Activated T-helper 17 cell treated with anti-CD3 and anti-CD28 coated beads, Interleukin-2, amount 50 U/mL, for 72 hours (primary cell): ENCODE measurements at regions not wholly inside any gene's neighbourhood (a gene's known extent, or its start where the extent isn't known, plus 50 kb on each side); places are given as distances from the start of the nearest gene placed in this dataset.

Source experiments
- ATAC-seq: fragments of 150-1000 bp; cut with Tn5 transposase; replicated peaks from 2 replicates; pipeline ENCODE4 v1.10.0; 2021; ENCODE audit warnings: mild to moderate bottlenecking, moderate library complexity
- H3K27ac Mint-ChIP-seq: one replicate; pipeline ENCODE4 v1.8.0; 2022; ENCODE audit warnings: mixed read lengths
- H3K27me3 Mint-ChIP-seq: one replicate; pipeline ENCODE4 v1.8.0; 2022; ENCODE audit warnings: mixed read lengths
- H3K36me3 Mint-ChIP-seq: one replicate; pipeline ENCODE4 v1.8.0; 2022; ENCODE audit warnings: low read depth, mild to moderate bottlenecking, mixed read lengths
- H3K4me1 Mint-ChIP-seq: one replicate; pipeline ENCODE4 v1.8.0; 2022; ENCODE audit warnings: mixed read lengths
- H3K4me3 Mint-ChIP-seq: one replicate; pipeline ENCODE4 v1.8.0; 2022; ENCODE audit warnings: mild to moderate bottlenecking, mixed read lengths
- H3K9me3 Mint-ChIP-seq: one replicate; pipeline ENCODE4 v1.8.0; 2022; ENCODE audit warnings: mixed read lengths

DNA sequence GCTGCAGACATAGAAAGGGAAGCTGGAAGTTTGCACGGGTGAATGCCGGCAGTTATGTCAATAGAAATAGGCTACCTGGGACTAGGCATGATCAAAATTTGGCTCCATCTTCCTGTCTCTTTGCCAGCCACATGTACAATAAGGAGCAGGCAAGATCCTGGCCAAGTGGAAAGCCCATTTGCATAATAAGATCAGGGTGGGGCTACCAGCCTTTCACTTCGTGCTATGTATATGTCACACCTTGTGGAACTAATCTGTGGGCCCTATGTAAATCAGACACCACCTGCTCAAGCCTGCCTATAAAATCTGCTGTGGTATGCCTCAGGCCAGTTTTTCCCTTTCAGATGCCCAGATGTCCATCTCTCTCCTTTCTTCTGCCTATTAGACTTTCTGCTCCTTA, 79.3 kb upstream of the DRD2 start:
- no peaks in the 10 kb centered on the region for H3K4me1 Mint-ChIP-seq
- ATAC-seq: no peak
- no peak overlapping the region for H3K4me3 Mint-ChIP-seq
- H3K9me3 Mint-ChIP-seq: no peaks in the 10 kb centered on the region
- no peak overlapping the region for H3K27ac Mint-ChIP-seq
- H3K27me3 Mint-ChIP-seq: peaks cover 17% of the 10 kb centered on the region
- H3K36me3 Mint-ChIP-seq: no peaks in the 10 kb centered on the region

DNA sequence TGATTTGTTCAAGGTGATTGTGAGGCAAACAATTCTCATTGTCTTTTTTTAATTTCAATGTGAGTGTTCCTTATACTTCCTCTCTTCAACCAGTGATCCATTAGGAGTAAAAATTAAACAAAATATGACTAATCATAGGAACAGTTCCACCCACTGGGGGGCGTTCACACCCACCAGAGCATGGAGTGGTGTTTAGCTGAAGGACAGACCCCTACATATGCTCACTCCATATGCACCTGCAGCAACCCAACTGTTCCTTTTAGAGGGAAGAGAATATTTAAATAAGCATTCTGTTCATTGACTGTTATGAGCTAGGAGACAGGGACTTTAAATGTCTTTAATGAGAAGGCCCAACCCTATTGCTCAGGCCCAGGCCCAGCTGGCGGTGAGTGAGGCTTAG, 78.7 kb upstream of the DRD2 start:
- H3K27ac Mint-ChIP-seq: no peak overlapping the region
- peaks cover 21% of the 10 kb centered on the region for H3K27me3 Mint-ChIP-seq
- H3K36me3 Mint-ChIP-seq: no peaks in the 10 kb centered on the region
- no peaks in the 10 kb centered on the region for H3K9me3 Mint-ChIP-seq
- ATAC-seq: no peak
- H3K4me3 Mint-ChIP-seq: no peak overlapping the region
- no peaks in the 10 kb centered on the region for H3K4me1 Mint-ChIP-seq

DNA sequence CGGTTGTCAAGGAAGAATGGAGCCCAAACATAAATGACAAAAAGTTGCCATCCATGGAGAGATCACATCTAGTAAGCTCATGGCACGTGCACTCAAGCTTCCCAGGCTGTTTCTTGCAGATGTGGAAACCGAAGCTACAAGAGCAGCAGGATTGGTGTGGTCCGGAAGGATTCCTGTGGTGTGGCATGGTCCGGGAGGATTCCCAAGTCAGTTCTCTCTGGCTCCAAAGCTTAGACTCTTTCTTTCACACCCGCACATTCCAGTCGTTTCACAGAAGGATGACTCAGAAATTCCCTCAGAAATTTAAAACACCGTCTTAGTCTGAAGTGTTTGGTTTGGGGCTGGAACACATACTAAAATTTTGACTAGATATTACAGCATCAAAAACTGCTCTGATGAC, 78.0 kb upstream of the DRD2 start:
- H3K27me3 Mint-ChIP-seq: peaks cover 24% of the 10 kb centered on the region
- H3K9me3 Mint-ChIP-seq: no peaks in the 10 kb centered on the region
- H3K4me1 Mint-ChIP-seq: no peaks in the 10 kb centered on the region
- no peak overlapping the region for H3K27ac Mint-ChIP-seq
- no peak for ATAC-seq
- no peaks in the 10 kb centered on the region for H3K36me3 Mint-ChIP-seq
- H3K4me3 Mint-ChIP-seq: no peak overlapping the region

DNA sequence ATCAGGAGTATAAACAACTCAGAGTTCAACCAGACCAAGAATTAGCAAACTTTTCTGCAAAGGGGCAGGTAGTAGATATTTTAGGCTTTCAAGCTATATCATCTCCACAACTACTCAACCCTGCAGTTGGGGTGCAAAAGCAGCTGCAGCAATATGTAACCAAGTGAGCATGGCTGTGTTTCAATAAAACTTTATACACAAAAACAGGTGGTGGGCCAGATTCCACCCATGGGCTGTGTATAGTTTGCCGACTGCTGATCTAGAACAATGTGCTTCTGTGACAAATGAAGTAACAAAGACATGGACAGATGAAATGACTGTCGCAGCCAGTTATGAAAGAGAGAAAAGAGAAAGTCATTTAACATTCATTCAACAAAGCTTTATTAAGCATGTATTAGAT, 77.1 kb upstream of the DRD2 start:
- Mint-ChIP-seq H3K4me1 (no peaks in the 10 kb centered on the region), H3K27me3 (peaks cover 29% of the 10 kb centered on the region), H3K36me3 (no peaks in the 10 kb centered on the region), H3K9me3 (no peaks in the 10 kb centered on the region), H3K27ac (no peak overlapping the region), H3K4me3 (no peak overlapping the region)
- no peak for ATAC-seq

DNA sequence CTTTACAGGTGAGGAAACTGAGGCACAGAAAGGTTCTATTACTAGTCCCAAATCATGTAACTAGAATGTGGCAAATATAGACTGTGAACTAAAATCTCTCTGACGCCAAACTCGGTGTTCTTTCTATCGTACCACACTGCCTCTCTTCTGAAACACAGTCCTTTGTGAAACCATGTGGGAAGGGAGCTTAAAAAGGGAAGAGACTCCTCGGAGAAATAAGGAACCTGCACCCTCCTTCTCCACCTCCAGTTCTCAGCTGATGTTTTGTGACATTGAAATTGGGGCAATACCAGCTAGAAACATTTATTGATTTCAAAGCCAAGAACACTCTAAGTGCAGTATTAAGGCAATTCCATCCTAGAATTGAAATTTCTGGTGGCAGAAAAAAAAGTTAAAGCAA, 76.4 kb upstream of the DRD2 start:
- H3K4me3 Mint-ChIP-seq: no peak overlapping the region
- ATAC-seq: no peak
- H3K36me3 Mint-ChIP-seq: no peaks in the 10 kb centered on the region
- H3K27me3 Mint-ChIP-seq: peaks cover 29% of the 10 kb centered on the region
- H3K4me1 Mint-ChIP-seq: no peaks in the 10 kb centered on the region
- H3K27ac Mint-ChIP-seq: no peak overlapping the region
- no peaks in the 10 kb centered on the region for H3K9me3 Mint-ChIP-seq

DNA sequence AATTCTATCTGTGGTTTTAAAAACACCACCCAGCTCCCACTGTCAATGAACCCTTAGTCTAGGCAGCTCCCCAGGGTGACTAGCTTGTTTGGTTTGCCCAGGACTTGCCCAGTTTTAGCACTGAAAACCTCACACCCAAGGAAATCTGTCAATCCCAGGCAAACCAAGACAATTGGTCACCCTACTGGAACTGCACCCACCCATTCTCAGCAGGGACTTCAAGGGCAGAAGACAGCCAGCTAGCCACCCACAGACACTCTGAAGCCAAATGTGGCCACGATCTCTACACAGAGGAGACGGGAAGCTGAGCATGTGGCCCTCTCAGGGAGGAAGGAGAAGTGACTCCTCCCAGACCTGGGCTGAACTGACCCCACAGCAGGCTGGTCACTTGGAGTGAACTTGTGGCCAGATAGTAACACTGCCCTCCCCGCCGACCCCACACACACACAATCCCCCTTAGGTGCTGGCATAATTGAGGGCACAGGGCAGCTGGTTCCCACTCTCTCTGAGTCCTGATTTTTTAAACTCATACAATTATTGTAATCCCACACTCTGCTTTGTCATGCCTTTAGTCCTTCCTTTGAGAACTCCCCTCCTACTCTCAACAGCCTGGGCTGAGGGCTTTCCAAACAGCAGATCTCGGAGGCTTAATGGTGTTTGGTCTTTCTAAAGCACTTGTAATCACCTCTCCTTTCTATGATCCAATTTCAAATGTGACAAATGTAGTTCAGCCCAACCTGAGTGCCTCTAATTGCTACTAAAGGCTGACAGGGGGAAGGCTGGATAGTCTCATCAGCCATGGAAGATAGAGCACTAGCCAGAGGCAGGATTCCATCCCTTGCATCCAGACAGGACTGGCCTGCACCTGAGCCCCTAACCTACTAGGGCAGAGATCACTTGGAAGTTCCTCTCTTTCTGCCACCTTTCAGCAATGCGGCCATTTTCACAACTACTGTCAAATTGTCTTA, 74.7 kb upstream of the DRD2 start:
- Mint-ChIP-seq H3K4me3 (no peak overlapping the region), H3K27ac (no peak overlapping the region), H3K4me1 (no peaks in the 10 kb centered on the region), H3K36me3 (no peaks in the 10 kb centered on the region), H3K27me3 (peaks cover 32% of the 10 kb centered on the region), H3K9me3 (no peaks in the 10 kb centered on the region)
- ATAC-seq: no peak

DNA sequence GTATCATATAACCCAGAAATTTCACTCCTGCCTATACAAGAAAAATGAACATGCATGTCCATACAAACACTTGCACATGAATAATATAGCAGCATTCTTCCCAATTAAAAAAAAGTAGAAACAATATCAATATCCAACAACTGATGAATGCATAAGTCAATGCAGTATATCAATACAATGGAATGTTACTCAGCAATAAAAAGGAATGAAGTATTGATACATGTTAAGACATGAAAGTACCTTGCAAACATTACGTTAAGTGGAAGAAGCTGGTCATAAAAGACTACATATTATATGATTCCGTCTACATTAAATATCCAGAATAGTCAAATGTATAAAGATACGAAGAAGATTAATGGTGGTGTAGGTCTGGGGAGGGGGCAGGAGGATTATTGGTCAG, 73.9 kb upstream of the DRD2 start:
- ATAC-seq: no peak
- Mint-ChIP-seq H3K27me3 (peaks cover 32% of the 10 kb centered on the region), H3K9me3 (no peaks in the 10 kb centered on the region)

DNA sequence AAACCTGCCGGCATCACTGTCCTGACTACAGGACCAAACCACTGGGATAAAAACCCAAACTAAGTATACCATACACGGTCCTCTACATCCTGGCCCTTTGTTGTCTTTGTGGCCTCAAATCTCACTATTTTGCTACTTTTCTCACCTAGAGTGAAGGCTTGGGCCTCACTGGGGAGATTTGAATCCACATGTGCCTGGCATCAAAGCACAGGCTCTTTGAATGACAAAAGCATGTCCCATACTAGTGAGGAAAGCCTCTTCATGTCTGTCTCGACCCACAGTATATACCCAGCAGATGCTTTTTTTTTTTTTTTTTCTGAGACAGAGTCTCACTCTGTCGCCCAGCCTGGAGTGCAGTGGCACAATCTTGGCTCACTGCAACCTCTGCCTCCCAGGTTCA, 72.5 kb upstream of the DRD2 start:
- ATAC-seq: no peak
- no peaks in the 10 kb centered on the region for H3K4me1 Mint-ChIP-seq
- H3K4me3 Mint-ChIP-seq: no peak overlapping the region
- peaks cover 32% of the 10 kb centered on the region for H3K27me3 Mint-ChIP-seq
- H3K36me3 Mint-ChIP-seq: no peaks in the 10 kb centered on the region
- no peak overlapping the region for H3K27ac Mint-ChIP-seq
- no peaks in the 10 kb centered on the region for H3K9me3 Mint-ChIP-seq

More for the DNA sequence above, 73.9 kb upstream of the DRD2 start:
- H3K27ac Mint-ChIP-seq: no peak overlapping the region
- no peak overlapping the region for H3K4me3 Mint-ChIP-seq
- no peaks in the 10 kb centered on the region for H3K4me1 Mint-ChIP-seq
- no peaks in the 10 kb centered on the region for H3K36me3 Mint-ChIP-seq

DNA sequence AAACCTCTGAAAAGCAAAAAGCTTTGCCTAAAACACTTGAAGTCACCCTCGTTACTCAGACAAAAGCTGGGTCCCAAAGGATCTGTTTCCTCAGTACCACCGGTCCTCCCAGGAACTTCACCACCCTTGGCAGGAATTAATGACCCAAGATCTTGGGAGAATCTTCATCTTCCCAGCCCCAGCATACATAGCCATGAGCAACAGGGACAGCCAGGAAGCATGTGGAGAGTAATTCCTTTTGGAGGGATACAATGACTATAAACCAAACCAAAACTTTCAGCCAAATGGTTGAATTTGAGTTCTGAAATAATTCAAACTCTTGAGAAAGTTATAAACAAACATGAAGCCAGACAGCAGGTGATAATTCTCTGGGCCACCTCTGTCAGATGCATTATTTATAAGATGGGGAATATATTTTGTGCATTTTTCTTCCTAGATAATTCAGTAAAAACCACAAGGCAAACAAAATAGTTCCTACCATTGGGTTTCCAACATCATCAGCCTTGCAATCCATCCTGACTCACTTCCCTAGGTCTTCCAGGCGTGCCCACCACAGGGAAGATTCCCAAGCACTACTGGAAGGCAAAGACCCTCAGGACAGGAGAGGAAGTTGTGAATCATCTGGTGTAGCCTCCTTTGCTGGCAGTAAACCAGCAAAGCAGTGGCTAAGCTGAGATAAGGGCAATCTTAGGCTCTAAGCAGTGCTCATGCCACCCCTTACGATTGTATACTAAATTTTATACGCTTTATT, 71.7 kb upstream of the DRD2 start:
- Mint-ChIP-seq H3K36me3 (no peaks in the 10 kb centered on the region), H3K27me3 (peaks cover 28% of the 10 kb centered on the region), H3K4me1 (no peaks in the 10 kb centered on the region), H3K4me3 (no peak overlapping the region), H3K27ac (no peak overlapping the region), H3K9me3 (no peaks in the 10 kb centered on the region)
- ATAC-seq: no peak

DNA sequence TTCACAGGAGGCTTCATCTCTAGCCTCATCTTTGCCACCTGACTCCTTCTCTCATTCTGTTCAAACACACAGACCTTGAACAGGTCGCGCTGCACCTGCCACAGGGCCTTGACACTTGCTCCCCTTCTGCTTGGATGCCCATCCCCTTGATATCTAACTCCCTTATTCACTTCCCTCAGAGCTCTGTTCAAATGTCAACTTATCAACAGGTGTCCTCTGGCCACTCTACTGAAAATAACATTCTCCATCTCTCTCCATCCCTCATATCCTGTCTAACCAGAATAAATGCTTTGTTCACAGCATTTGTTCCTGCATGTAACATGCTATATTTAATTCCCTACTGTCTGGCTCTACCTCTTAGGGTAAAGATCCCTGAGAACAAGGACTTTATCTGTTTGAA, 67.2 kb upstream of the DRD2 start:
- Mint-ChIP-seq H3K9me3 (no peaks in the 10 kb centered on the region), H3K36me3 (no peaks in the 10 kb centered on the region), H3K4me1 (no peaks in the 10 kb centered on the region), H3K27ac (no peak overlapping the region), H3K4me3 (no peak overlapping the region), H3K27me3 (peaks cover 11% of the 10 kb centered on the region)
- ATAC-seq: no peak

DNA sequence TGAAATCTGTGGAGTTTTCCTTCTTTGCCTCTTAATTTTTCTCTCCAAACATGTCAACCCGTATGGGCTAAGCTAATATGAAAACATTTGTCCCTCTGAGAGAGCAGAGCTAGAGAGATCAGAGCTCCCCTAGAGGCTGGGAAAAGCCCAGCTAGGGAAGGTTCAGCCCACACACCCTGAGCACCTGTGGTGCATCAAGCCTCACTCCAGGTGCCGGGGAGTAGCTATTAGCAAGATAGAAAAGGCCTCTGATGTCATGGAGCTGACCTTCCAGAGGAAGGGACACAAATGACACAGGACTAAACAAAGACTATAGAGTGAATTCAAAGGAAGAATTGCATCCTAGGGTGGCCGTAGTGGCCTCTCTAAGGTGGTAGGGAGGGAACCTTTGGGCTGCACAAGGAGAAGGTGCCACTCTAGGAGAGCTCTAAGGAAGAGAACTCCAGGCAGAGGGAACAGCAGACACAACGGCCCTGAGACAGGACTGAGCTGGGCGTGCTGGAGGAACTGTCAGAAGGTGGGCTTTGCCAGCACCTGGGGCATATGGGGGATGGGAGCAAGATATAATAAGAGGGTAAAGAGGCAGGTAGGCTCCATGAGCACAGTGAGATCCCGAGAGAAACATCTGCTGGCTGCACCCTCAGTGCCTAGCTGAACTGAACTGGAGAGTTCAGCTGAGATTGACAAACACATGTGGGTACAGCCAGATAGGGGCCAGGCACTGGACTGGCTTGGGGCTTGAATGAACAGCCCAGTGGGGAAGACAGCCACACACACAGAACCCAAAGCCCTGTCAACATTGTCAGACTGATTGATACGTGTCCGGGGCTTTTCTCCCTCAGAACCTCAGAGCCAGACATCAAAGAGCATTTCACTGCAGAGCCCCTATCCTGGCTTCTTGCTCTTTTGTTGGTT, 65.5 kb upstream of the DRD2 start:
- Mint-ChIP-seq H3K9me3 (no peaks in the 10 kb centered on the region), H3K36me3 (no peaks in the 10 kb centered on the region), H3K4me3 (no peak overlapping the region), H3K27me3 (peaks cover 14% of the 10 kb centered on the region), H3K27ac (no peak overlapping the region), H3K4me1 (no peaks in the 10 kb centered on the region)
- ATAC-seq: no peak

DNA sequence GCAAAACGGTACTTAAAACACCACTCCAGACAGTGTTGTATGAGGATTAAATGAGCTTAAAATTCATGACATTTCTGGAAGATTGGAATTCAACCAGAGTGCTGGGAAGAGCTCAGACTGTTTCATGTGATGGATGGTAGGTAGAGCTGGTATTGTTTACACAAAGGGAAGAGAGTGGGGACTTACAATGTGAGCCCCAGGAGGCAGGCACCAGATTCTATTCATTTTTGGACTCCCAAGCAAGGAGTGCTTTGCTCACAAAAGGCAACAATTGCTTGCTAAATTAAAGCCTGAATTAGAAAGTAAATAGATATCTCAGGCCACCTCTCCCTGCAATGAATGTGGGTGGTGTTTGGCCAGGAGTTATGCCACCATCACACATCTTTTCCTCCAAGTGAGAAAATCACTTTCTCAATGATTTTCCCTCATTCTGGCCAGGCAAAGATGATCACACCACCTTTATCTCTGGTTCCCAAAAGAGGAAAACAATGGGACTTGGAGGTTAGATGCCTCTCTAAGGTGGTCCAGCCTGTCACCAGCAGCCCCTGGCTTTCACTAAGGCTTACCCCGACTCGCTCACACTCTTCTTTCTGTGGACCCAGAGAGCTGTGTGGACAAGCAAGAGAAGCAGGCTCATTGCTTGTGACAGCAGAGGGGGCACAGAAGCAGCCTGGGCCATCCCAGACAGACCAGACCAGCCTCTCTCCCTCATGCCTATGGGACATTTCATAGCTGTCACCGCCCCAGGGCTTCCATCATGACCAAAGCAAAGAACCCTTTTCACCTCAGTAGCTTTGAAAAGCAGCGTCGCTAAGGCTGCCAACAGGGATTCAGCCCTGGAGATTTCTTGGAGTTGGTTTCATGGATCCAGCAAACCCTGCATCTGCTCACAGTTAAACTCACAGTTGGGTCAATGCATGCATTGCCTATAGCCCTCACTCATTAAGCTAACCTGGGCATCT, 63.5 kb upstream of the DRD2 start:
- Mint-ChIP-seq H3K9me3 (no peaks in the 10 kb centered on the region), H3K27ac (no peak overlapping the region)
- no peak for ATAC-seq

DNA sequence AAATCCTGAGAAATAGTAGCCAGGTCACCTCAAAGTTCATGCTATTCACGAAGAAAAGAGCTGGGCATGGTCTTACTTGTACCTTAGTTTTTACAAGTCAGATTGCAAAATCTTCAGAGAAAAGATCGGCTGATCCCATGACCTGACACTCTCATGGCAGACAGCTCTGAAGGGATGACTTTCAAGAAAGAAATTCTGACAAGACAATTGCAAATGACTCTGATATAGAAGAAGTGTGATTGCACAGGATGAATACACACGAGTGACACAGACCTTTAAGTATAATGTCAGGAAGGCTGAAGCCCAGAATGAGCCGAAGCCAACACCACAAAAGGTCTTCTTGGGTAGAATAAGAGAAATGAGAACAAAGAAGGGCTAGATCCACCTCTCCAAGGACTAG, 59.4 kb upstream of the DRD2 start:
- no peak overlapping the region for H3K4me3 Mint-ChIP-seq
- H3K9me3 Mint-ChIP-seq: no peaks in the 10 kb centered on the region
- ATAC-seq: no peak
- no peak overlapping the region for H3K27ac Mint-ChIP-seq
- H3K27me3 Mint-ChIP-seq: peaks cover 30% of the 10 kb centered on the region
- no peaks in the 10 kb centered on the region for H3K4me1 Mint-ChIP-seq
- H3K36me3 Mint-ChIP-seq: no peaks in the 10 kb centered on the region

More for the DNA sequence above, 63.5 kb upstream of the DRD2 start:
- peaks cover 23% of the 10 kb centered on the region for H3K27me3 Mint-ChIP-seq
- no peak overlapping the region for H3K4me3 Mint-ChIP-seq
- no peaks in the 10 kb centered on the region for H3K4me1 Mint-ChIP-seq
- H3K36me3 Mint-ChIP-seq: no peaks in the 10 kb centered on the region

DNA sequence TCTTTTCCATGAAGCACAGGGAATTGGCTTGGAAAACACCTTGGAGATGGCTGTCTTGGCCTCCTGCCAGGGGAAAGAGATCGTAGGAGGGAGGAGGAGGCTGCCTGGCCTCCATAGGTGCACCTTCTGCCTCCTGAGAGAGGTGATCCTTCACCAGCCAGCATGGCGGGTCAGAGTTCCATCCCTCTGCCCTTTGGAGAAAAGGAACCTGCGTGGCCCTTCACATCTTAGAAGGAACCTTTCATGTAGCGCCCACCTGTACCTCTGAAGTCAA, 58.2 kb upstream of the DRD2 start:
- no peak overlapping the region for H3K27ac Mint-ChIP-seq
- no peaks in the 10 kb centered on the region for H3K36me3 Mint-ChIP-seq
- H3K9me3 Mint-ChIP-seq: no peaks in the 10 kb centered on the region
- H3K4me1 Mint-ChIP-seq: no peaks in the 10 kb centered on the region
- H3K4me3 Mint-ChIP-seq: no peak overlapping the region
- peaks cover 30% of the 10 kb centered on the region for H3K27me3 Mint-ChIP-seq
- no peak for ATAC-seq
